Uterus (tissue), 2 donors: ENCODE measurements at regions not wholly inside any gene's neighbourhood (a gene's known extent, or its start where the extent isn't known, plus 50 kb on each side); places are given as distances from the start of the nearest gene placed in this dataset.

Experiments
- POLR2A ChIP-seq, 2 donors: fragments of 450-650 bp; IDR thresholded peaks; one replicate each; pipeline ENCODE4 v1.6.1; 2016; ENCODE audit warnings: antibody characterized with exemption in 2 of 2, mild to moderate bottlenecking in 1 of 2, moderate library complexity in 1 of 2
- TF ChIP-seq, protein P1 (sequence below), 4 experiments: fragments of 200-600 bp in 2 of 4; fragments of 450-650 bp in 2 of 4; sonication (generic) in 2 of 4; IDR thresholded peaks; one replicate each; pipeline ENCODE4 v1.5.1; 2016 to 2019; ENCODE audit warnings: antibody characterized with exemption in 4 of 4, mild to moderate bottlenecking in 2 of 4, moderate library complexity in 1 of 4

DNA sequence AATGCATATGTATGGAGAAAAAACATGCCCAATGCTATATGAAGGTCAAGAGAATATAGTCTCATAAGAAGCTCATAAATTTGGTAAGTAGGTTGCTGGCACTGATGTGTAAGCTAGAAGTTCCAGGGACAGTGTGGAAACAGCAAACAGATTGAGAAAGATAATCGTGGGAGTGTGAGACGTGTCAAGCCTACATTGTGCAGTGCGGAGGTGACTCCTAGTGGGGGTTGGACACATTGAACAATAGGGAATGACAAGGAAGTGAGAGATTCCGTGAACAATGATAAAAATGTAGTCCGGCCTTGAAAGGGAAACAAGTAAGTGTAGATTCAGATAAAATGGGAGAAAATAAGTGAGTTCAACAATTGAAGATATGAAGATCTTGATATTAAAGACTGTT, 788.4 kb upstream of the PRMT6 start:
- TF ChIP-seq, protein P1, sequence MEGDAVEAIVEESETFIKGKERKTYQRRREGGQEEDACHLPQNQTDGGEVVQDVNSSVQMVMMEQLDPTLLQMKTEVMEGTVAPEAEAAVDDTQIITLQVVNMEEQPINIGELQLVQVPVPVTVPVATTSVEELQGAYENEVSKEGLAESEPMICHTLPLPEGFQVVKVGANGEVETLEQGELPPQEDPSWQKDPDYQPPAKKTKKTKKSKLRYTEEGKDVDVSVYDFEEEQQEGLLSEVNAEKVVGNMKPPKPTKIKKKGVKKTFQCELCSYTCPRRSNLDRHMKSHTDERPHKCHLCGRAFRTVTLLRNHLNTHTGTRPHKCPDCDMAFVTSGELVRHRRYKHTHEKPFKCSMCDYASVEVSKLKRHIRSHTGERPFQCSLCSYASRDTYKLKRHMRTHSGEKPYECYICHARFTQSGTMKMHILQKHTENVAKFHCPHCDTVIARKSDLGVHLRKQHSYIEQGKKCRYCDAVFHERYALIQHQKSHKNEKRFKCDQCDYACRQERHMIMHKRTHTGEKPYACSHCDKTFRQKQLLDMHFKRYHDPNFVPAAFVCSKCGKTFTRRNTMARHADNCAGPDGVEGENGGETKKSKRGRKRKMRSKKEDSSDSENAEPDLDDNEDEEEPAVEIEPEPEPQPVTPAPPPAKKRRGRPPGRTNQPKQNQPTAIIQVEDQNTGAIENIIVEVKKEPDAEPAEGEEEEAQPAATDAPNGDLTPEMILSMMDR (IDR thresholded peaks at IDR 0.05), result no peak
- no peak for TF ChIP-seq POLR2A (IDR thresholded peaks at IDR 0.05)
